CD14-positive monocyte (primary cell): ENCODE measurements at regions not wholly inside any gene's neighbourhood (a gene's known extent, or its start where the extent isn't known, plus 50 kb on each side); places are given as distances from the start of the nearest gene placed in this dataset.

Experiments used
- DNase-seq, 3 donors: peaks; one replicate each; pipeline ENCODE4 v3.0.0-alpha.2; 2011 to 2022
- H2AFZ ChIP-seq: 2 replicates; pipeline ENCODE4 v1.6.0; 2012; ENCODE audit warnings: mild to moderate bottlenecking, low read depth, low read length, inconsistent platforms; ENCODE audit not compliant: insufficient read depth, poor library complexity, severe bottlenecking
- H3K27ac ChIP-seq, 2 donors: 1 replicate in 1 of 2; 2 replicates in 1 of 2; pipeline ENCODE4 v1.5.1; 2012 to 2013; ENCODE audit warnings: low read length in 2 of 2, control low read depth in 1 of 2, inconsistent platforms in 1 of 2, low read depth in 1 of 2, mild to moderate bottlenecking in 1 of 2
- H3K27me3 ChIP-seq, 2 donors: one replicate each; pipeline versions ENCODE4 v1.6.0 to v1.6.1; 2011 to 2013; ENCODE audit warnings: low read length in 2 of 2; ENCODE audit not compliant: control insufficient read depth in 2 of 2, insufficient read depth in 2 of 2
- H3K36me3 ChIP-seq, 2 donors: replicated peaks in 1 of 2; 1 replicate in 1 of 2; 2 replicates in 1 of 2; pipeline versions ENCODE4 v1.5.1 to v1.6.1; 2012 to 2013; ENCODE audit warnings: low read length in 2 of 2, control low read depth in 1 of 2, inconsistent platforms in 1 of 2, mild to moderate bottlenecking in 1 of 2; ENCODE audit not compliant: insufficient read depth in 2 of 2, control insufficient read depth in 1 of 2
- H3K4me1 ChIP-seq, 2 donors: 1 replicate in 1 of 2; 2 replicates in 1 of 2; pipeline versions ENCODE4 v1.5.1 to v1.6.1; 2012 to 2013; ENCODE audit warnings: low read length in 2 of 2, control low read depth in 1 of 2, inconsistent platforms in 1 of 2, mild to moderate bottlenecking in 1 of 2, moderate library complexity in 1 of 2; ENCODE audit not compliant: insufficient read depth in 2 of 2, control insufficient read depth in 1 of 2
- H3K4me2 ChIP-seq: replicated peaks from 2 replicates; pipeline ENCODE3; 2012; ENCODE audit warnings: low read length, moderate library complexity, mild to moderate bottlenecking; ENCODE audit not compliant: poor library complexity, severe bottlenecking; ENCODE audit errors: extremely low read depth
- H3K4me3 ChIP-seq, 3 experiments: fragments of 200-600 bp in 1 of 3; sonication (generic) in 1 of 3; replicated peaks in 1 of 3; 1 replicate in 2 of 3; 2 replicates in 1 of 3; pipeline ENCODE4 v1.5.1; 2011 to 2013; ENCODE audit warnings: low read length in 3 of 3, mild to moderate bottlenecking in 3 of 3, control low read depth in 2 of 3, low read depth in 2 of 3, inconsistent platforms in 1 of 3, moderate library complexity in 1 of 3
- H3K79me2 ChIP-seq: 2 replicates; pipeline ENCODE4 v1.6.0; 2012; ENCODE audit warnings: mild to moderate bottlenecking, control low read depth, inconsistent platforms, low read length, moderate library complexity; ENCODE audit not compliant: insufficient read depth
- H3K9ac ChIP-seq: 2 replicates; pipeline ENCODE4 v1.6.0; 2017; ENCODE audit warnings: low read length, mild to moderate bottlenecking; ENCODE audit not compliant: insufficient read depth, poor library complexity, severe bottlenecking
- H3K9me3 ChIP-seq, 2 donors: replicated peaks in 1 of 2; 1 replicate in 1 of 2; 2 replicates in 1 of 2; pipeline versions ENCODE4 v1.5.1 to v1.6.1; 2012 to 2013; ENCODE audit warnings: low read length in 2 of 2, control low read depth in 1 of 2; ENCODE audit not compliant: control insufficient read depth in 1 of 2, insufficient read depth in 1 of 2
- H4K20me1 ChIP-seq: 2 replicates; pipeline ENCODE4 v1.6.0; 2012; ENCODE audit warnings: mild to moderate bottlenecking, low read length, control low read depth, moderate library complexity; ENCODE audit not compliant: insufficient read depth
- H3K27ac Mint-ChIP-seq, 7 donors: one replicate each; pipeline ENCODE4 v1.8.0; 2020; ENCODE audit warnings: mild to moderate bottlenecking in 7 of 7, mixed read lengths in 7 of 7, moderate library complexity in 6 of 7, inconsistent platforms in 2 of 7
- H3K27me3 Mint-ChIP-seq, 3 donors: one replicate each; pipeline ENCODE4 v1.8.0; 2021 to 2022; ENCODE audit warnings: low read depth in 3 of 3, mild to moderate bottlenecking in 3 of 3, mixed read lengths in 3 of 3, moderate library complexity in 3 of 3, inconsistent platforms in 1 of 3
- H3K36me3 Mint-ChIP-seq, 2 donors: one replicate each; pipeline ENCODE4 v1.8.0; 2020; ENCODE audit warnings: mixed read lengths in 2 of 2, inconsistent platforms in 1 of 2, mild to moderate bottlenecking in 1 of 2
- H3K4me1 Mint-ChIP-seq: one replicate; pipeline ENCODE4 v1.8.0; 2020; ENCODE audit warnings: mild to moderate bottlenecking, mixed read lengths
- H3K4me3 Mint-ChIP-seq, 2 donors: one replicate each; pipeline ENCODE4 v1.8.0; 2020; ENCODE audit warnings: mild to moderate bottlenecking in 2 of 2, mixed read lengths in 2 of 2, moderate library complexity in 1 of 2
- H3K9me3 Mint-ChIP-seq, 7 donors: one replicate each; pipeline ENCODE4 v1.8.0; 2020 to 2022; ENCODE audit warnings: mixed read lengths in 7 of 7, mild to moderate bottlenecking in 6 of 7, moderate library complexity in 6 of 7, inconsistent platforms in 2 of 7
- WGBS: methylation state at CpG from one replicate; pipeline ENCODE4 v1.1.5; 2013; ENCODE audit warnings: missing lambda C conversion rate; ENCODE audit not compliant: insufficient coverage; 5-methylcytosine and 5-hydroxymethylcytosine counted together
- intact Hi-C, 2 donors: fragments of 100-400 bp; cut with micrococcal nuclease; formaldehyde crosslinking; loops; one replicate each; pipeline versions ENCODE4 v1.15.0 to v1.15.1; 2023
- TF ChIP-seq, protein P1 (sequence below): fragments of 200-600 bp; IDR thresholded peaks from one replicate; pipeline ENCODE4 v1.8.0; 2022; ENCODE audit warnings: antibody characterized with exemption, mild to moderate bottlenecking

DNA sequence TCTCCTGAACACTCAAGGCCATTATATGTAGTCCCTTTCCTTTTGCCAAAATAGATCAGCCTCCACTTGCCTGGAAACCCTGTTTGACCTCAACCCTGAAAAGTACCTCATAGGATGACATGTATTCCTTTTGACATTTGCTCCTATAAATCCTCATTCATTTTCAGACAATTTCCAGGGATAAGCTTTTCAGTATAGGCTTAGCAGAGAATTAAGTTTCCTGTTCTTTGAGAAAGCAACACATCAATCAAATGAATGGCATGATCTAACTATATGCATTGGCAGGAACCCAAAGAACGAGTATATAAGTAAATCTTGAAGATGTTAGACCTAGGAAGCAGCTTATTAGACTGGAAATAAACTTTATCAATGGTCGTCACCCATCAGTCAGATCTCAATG is 483.0 kb downstream of the CCDC85A start:
- H4K20me1 ChIP-seq, result no peaks in the 10 kb centered on the region
- intact Hi-C loops, result no loop called here

DNA sequence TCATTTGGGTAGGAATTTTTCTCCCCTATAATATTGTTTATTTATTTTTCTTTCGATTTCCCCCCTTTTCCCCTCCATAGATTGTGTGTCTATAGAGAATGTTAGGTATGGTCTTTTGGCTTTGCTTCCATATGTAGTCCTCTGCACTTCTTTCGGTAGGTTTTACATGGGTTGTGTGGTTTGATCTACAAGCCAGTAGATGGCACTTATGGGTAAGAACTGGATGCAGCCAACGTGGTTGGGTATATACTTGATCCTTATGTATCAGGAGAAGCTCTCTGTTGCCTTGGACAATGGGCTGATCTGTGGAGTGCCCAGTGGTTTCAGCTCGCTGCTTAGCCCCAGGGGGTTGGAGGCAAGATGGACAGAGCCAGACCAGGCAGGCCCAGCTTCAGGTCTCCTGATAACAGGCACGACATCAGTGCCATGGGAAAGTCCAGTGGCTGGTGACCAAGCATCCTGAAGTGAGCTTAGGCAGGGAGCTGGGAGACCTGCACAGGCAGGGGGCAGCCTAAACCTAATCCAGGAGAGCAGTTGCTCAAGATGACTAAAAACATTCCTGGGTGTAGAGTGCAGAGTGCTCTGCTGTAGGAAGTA is 488.3 kb downstream of the CCDC85A start:
- H2AFZ ChIP-seq, result no peak overlapping the region
- H3K27ac ChIP-seq, result no peak overlapping the region
- H3K9me3 ChIP-seq, result peaks cover 21 to 24% of the 10 kb centered on the region in 2 donors
- no peak overlapping the region for H3K4me2 ChIP-seq
- Mint-ChIP-seq H3K4me3 (no peak overlapping the region), H3K27me3 (no peaks in the 10 kb centered on the region), H3K36me3 (no peaks in the 10 kb centered on the region), H3K27ac (no peak overlapping the region), H3K4me1 (no peaks in the 10 kb centered on the region), H3K9me3 (peaks cover 11 to 25% (median 15%) of the 10 kb centered on the region in 7 donors)
- no peaks in the 10 kb centered on the region for H4K20me1 ChIP-seq
- intact Hi-C loops, result no loop called here
- no peak overlapping the region for H3K9ac ChIP-seq
- WGBS, result 76% methylated on average over 4 of the region's 5 CpGs
- no peak for DNase-seq
- no peaks in the 10 kb centered on the region for H3K4me1 ChIP-seq
- TF ChIP-seq, protein P1, sequence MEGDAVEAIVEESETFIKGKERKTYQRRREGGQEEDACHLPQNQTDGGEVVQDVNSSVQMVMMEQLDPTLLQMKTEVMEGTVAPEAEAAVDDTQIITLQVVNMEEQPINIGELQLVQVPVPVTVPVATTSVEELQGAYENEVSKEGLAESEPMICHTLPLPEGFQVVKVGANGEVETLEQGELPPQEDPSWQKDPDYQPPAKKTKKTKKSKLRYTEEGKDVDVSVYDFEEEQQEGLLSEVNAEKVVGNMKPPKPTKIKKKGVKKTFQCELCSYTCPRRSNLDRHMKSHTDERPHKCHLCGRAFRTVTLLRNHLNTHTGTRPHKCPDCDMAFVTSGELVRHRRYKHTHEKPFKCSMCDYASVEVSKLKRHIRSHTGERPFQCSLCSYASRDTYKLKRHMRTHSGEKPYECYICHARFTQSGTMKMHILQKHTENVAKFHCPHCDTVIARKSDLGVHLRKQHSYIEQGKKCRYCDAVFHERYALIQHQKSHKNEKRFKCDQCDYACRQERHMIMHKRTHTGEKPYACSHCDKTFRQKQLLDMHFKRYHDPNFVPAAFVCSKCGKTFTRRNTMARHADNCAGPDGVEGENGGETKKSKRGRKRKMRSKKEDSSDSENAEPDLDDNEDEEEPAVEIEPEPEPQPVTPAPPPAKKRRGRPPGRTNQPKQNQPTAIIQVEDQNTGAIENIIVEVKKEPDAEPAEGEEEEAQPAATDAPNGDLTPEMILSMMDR, result no peak
- H3K27me3 ChIP-seq, result no peaks in the 10 kb centered on the region
- H3K36me3 ChIP-seq, result no peaks in the 10 kb centered on the region
- H3K4me3 ChIP-seq, result no peak overlapping the region
- no peaks in the 10 kb centered on the region for H3K79me2 ChIP-seq

More for the DNA sequence above, 483.0 kb downstream of the CCDC85A start:
- TF ChIP-seq, protein P1, result no peak
- Histone ChIP-seq H3K4me2 (no peak overlapping the region), H3K4me3 (no peak overlapping the region), H3K9ac (no peak overlapping the region), H3K27ac (no peak overlapping the region), H3K9me3 (peaks cover 4 to 7% of the 10 kb centered on the region in 2 donors), H3K79me2 (no peaks in the 10 kb centered on the region), H3K4me1 (no peaks in the 10 kb centered on the region), H3K36me3 (no peaks in the 10 kb centered on the region), H2AFZ (no peak overlapping the region), H3K27me3 (no peaks in the 10 kb centered on the region)
- no peak for DNase-seq
- WGBS, result no CpG with 5 or more reads among the region's 2 CpGs
- Mint-ChIP-seq H3K27me3 (no peaks in the 10 kb centered on the region), H3K9me3 (peaks cover 2 to 13% (median 5%) of the 10 kb centered on the region in 7 donors), H3K27ac (no peak overlapping the region), H3K36me3 (no peaks in the 10 kb centered on the region), H3K4me1 (no peaks in the 10 kb centered on the region), H3K4me3 (no peak overlapping the region)
